NCI-H1417 (cell line): ENCODE measurements at regions not wholly inside any gene's neighbourhood (a gene's known extent, or its start where the extent isn't known, plus 50 kb on each side); places are given as distances from the start of the nearest gene placed in this dataset.

Experiments
- DNase-seq, 3 experiments: peaks; one replicate each; lab custom pipeline; 2025; lab: John Stamatoyannopoulos, UW

DNA sequence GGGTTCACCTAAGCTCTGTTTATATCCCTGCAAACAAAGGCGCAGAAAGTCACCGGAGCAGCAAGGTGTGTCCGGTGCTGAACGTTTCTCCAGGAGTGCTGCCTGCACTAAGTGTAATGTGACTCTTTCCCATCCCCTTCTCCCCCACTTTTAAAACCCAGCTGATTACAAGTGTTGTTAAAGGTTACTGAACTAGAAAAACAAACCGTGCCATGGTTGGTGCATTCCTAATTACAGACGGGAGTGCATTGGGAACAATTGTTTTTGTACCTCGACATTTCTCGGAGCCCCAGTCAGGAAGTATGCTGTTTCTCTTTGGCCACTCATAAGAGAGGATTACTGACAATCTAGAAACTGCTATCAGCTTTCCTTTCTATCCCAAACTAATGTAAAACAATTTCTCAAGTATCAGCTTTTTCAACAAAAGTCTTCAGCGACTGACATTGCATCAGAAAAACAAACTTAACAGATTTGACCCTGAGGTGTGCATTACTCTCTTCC, 441.0 kb upstream of the SALL1 start:
- peak in 1 of 3 experiments; percentile 81 for DNase-seq

DNA sequence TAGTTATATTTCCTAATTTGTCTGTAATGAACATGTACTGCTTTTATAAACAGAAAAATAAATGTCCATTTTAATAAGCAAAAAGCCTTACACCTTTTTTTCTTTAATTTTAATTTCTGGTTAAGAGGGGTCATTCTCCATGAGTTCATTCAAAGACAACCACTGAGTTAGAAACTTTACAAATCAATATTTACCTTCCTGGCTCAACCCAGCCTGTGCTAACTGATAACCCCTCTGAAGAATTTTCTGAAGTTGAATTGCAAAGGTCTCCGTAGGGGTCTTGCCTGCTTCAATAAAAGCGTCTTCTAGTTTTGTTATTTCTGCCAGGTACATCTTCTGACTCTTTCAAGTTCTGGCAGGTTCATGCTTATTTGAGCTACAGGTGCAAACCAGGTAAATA, 440.4 kb upstream of the SALL1 start:
- DNase-seq: no peak

DNA sequence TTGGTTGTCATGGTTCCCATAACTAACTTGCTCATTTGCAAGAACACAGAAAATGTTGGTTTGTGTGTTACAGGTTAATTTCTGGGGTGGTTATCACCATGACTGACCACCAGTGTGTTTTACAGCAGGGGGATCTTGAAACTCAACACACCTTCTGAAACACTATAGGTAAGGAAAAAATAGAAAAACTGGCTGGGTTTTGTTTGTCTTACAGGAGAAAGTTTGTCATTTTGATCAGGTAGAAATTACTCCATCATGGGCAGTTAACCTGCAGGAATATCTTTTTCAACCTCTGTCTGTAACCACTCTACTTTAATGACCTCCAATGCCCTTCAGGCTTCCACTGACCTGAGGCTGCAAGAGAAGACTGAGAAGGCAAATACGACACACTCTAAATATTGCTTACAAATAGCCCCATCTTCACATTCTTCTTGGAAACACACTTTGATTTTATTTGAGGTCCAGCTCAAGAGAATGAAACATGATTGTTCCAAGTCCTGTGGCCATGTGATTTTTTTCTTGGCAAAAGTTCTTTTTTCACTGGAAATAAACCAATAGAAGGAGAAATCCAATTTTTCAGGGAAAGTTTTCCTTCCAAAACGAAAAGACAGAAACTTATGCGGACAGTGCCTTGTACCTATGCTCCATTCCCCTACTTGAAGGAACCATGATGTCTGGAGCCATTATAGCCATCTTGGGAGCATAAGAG, 428.7 kb upstream of the SALL1 start:
- no peak for DNase-seq

DNA sequence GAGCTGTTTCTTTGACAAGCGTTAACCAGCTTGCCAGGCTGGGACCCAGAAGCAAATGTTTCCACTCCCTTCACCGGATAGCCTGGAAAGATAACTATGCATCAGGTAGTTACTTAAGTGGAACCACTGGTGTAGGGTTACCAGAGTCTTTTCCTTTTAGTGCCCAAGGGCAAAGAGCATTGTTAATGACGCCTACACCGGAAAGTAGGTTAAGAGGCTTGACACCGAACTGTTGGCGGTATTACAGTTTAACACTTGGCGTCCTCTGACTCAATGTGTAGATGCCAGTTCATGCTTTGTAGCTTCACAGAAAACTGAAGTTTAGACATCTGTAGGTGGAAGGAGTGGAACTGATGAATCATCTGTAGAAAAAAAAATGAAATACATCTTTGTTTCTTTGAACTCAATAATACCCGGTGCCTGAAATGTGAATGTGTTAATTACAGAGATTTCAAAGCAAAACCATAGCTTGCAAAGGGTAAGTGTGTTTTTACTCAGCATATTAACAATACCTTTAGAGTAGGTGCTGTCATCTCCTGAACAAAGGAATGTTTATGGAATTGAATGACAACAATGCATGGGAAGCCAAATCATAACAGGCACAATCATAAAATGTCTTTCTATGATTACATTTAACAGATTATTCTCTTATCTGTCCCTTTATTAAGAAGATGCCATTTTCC, 426.7 kb upstream of the SALL1 start:
- peak in 2 of 3 experiments; percentile 6 to 62 for DNase-seq

DNA sequence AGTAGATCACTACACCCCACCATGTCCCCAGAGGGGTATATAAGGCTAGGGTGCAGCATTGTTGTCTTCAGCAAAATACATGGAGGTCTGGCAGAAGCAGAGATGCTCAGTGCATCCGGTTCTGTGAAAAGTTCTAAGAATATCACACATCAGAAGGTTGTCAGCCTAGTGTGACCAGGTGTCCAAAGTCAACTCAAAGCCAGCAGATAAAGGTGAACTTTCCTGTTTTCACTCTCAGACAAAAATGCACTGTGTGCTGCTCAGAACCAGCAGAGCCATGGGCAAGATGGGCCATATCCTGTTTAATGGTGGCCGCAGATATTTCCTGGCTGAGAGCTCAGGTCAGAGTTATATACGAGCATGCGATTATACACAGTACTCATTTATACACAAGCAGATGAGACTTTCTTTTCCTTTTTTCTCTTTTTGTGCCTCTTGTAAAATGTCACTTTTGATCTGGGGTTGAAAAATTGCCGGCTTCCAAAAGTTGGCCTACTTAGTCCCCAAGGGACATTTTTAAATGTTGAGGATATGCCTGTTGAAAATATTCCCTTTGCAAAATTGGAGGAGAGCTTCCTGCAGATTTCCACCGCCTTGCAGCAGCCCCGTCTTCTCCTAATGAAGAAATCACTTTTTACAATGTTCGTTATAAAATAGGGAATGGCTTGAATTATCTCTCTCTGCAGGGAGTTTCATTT, 425.6 kb upstream of the SALL1 start:
- no peak for DNase-seq

DNA sequence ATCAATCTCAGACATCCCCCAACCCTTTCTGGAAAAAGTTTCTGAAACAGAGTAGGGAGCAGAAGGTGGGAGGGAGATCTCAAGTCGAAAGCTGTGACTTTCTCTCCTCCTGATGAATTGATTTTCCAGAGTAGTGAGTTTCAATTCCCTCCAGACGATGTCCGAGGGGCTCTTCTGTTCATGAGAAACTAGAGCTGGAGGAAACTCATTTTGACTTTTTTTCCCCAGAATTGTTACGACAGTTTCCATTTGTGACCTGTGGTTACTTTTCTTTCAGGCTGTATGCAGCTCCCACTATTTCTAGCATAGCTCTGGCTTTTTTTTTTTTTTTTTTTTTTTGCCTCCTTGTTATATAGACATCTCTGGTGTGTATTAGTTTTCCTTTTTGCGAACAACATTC, 422.1 kb upstream of the SALL1 start:
- no peak for DNase-seq

DNA sequence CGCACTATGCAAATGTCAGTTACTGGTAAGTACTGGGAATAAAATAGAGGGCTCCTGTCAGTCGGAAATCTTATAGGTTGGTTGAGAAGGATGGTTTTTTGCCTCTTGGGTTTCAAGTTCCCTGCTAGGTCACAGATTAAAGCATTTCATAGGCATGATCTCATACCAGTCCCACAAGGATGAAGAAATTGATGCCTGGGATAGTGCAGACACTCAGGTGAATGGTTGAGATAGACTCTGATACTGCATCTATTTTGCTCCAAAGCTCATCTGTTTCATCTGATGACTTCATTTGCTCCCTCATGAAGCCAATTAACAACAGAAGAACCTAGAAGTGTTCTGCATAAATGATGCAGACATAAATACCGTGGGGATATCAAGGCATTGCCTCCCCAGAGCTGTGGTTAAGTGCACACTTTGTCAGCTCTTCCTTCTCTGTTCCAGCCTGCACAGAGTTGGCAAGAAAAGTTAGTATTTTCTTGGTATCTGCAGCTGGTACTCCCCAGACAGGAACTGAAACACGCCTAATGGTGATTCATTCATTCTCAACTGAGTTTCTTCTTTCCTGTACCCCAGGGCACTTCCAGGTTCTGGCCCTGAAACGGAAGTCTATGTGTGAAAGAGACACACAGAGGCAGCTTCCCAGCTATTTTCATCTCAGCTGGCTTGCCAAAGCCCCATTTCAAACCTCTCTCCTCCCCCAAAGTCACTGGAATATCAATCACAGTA, 418.3 kb upstream of the SALL1 start:
- no peak for DNase-seq

DNA sequence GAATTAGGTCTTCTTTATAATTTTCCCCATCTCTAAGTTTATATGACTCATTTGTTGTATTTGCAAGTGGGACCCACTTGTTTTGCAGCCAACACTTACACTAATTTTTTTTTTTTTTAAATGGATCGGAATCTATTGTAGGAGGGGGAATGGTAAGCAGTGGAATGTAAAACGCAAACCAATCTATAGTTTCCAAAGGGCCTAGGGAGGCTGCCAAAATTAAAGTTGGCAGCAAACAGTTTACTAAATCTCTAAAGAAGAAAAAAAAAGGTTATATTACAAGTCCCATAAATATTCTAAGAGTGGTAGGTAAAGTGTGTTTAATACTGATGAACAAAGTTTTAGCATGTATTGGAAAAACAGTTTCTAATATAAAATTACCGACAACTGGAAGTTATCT, 416.8 kb upstream of the SALL1 start:
- DNase-seq: no peak

DNA sequence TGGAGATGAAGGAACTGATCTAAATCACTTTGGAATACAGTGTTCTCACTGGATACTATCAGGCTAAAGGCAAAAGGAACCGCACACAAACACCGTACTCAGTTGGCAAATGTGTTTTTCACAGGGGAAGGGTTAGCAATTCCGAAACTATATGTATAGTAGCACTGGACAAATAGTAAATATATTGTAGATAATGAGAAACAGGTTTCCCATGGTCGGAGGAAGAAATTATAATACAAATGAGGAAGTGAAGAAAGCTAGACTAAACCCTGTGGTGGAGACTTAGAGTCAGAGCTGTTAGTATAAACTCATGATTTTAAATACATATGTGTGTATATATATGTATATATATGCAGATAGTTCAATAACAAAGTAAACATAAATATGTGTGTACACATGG, 414.1 kb upstream of the SALL1 start:
- DNase-seq: no peak

DNA sequence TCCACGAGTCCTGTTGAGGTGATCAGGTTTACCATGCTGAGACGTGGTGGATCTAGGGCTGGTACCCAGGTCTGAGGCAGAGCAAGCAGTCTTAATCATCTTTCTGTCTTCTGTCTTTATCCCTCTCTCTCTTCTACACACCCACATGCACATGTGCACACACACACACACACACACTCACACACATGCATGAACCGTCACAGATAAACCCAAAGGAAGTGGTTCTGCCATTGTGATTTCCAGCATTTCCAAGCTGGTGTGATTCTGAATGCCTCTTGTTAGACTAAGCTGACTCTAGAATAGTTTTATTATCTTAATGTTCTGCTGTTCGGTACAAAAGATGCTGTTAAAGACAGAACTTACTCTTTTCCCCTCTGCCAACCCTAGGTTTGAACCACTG, 411.8 kb upstream of the SALL1 start:
- no peak for DNase-seq

DNA sequence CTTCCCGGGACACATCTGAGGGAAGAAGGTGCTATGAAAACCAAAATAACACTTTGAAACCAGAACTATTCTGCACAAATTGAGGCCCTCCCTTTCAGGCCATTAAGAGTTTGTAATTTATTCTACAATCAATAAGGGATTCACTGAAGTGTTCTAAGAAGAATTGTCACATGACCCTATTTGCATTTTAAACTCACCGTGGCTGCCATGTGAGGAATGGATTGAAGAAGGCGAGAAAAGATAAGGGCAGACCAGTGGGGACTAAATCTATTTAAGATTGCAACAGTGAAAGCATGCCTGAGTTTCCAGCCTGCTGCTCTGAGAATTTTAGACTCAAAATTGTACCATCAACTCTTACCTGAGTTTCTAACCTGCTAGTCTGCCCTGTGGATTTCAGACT, 408.8 kb upstream of the SALL1 start:
- DNase-seq: no peak

DNA sequence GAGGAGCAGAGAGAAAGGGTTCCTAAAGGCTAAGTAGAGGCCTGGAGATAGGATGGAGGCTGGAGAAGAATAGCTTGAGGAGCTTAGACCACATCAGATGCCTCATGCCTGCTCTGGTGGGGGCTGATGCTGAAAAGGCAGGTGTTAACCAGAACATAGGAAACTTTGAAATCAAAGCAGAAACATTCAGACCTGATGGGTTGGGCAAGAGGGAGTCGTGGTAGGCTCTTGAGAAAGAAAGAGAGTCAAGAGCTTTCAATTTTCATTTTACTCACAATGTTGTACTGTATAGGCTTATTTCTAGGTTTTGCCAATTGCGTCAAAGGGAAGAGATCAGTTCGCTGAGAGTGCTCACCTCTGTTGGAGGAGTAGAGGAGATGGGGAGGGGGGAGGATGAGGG, 406.6 kb upstream of the SALL1 start:
- no peak for DNase-seq

DNA sequence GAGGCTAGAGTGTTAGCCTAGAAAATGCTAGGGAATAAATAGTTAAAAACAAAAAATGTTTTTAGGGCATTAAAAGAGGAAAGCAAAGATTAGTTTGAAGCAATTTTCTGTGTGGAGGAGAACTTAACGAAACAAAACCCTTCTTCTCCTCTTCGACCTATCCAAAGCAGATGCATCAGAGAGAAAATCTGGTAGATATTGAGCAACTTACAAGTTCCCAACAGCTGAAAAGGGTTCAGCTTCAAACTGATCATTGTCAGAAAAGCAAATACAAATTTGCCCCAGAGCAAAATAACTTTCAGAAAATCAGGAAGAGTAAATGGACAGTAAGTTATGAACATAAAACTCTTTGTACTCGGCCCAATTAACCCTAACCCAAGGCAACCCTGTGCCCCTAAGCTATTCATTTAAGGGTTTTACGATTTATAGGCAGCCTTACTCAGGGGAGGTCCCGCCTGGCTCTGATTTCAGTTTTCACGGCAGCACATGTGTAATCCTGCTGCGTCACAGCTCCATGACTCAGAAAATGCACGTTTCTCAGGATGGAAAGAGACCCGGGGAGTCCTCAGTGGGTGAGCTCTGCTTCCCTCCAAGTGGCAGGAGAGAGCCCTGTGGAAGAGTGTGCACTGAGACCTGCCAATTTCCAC, 405.7 kb upstream of the SALL1 start:
- DNase-seq: no peak

DNA sequence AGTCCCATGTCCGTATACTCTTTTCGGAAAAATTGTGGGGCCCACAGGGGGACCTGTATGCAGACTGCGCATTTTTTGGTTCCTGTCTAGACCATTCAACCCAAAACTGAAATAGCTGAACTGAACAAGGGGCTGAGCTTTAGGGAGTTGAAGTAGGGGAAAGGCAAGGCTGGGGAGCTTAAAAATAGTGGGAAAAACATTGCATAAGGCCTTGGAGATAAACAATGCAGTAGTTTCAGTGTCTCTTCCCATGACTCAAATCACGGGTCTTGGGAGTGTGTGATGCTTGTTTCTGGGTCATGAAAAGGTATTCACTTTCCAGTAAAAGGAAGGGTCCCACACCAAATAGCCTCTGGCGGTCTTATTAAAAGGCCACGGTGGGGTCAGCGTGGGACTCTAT, 402.8 kb upstream of the SALL1 start:
- DNase-seq: no peak

DNA sequence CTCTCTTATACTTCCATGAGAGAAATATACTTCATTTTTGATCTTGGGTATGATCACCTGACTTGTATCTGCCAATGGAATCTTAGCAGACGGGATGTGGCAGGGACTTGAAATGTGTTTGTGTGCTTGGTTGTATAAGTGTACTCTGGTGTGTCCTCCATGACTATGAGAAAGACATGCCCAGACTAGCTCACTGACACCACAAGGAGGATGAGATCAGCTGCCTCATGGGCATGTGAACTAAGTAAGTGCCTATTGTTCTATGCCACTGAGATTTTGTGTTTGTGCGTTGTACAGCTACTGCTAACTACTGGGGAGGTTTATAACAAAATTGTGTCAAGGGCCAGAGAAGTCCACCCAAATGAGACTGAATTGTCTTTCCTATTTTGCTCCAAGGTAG, 402.2 kb upstream of the SALL1 start:
- DNase-seq: peak in 1 of 3 experiments; percentile 7

DNA sequence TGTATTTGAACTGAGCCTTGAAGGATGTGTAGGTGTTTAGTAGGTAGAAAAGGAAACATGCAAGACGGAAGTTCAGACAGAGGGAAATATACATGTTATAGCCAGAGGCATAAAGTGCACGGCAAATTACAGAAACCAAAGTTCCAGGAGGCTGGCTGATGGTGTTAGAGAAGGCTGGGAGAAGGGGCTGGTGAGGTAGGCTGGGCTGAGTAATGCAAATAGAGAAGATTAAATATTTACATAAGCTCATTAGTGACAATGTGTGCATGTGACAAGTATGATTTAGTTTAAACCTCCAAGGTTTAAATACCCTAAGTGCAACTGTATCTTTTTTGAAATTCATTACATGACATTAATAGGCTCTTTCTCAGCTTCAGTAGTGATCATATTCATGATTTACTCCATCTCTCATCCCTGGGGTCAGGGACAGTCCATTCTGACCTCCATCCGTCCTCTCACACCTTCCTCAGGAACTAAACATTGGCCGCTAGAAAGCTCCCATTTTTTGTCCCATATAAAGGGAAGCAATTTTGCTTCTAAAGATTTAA, 399.8 kb upstream of the SALL1 start:
- no peak for DNase-seq

DNA sequence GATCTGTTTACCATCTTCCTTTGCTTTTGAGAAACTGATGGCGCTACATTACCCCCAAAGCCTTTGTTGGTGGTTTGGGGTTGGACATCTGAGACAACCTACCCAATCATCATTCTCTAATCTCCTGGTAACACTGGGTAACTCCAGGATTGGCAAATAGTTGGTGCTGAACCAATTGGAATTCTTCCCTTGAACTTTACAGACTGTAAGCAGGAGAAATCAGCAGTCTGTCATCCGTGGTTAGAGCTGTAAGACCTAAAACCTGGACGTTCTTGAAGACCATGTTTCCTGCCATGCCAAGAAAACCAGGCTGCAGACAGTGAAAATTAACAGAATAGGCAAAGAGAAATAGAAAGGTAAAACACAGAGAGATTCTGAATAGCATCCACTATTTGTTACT, 398.8 kb upstream of the SALL1 start:
- no peak for DNase-seq

DNA sequence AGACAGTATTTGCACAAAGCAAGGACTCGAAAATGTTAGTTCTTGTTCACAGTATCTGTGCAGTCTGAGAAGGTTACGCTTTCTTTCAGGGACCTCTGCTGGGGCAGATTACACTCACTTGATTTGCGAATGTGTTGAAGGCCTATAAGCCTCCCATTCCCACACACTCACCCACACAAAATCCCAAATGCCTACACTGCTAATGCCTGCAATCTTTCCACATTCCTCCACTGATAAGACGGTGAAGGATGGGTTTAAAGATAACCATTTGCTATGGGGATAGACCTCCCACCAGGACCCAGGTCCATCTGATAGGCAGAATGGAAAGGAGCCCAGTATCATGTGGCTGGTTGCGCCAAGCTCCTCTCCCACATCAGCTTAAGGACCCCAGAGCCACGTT, 394.9 kb upstream of the SALL1 start:
- DNase-seq: no peak

DNA sequence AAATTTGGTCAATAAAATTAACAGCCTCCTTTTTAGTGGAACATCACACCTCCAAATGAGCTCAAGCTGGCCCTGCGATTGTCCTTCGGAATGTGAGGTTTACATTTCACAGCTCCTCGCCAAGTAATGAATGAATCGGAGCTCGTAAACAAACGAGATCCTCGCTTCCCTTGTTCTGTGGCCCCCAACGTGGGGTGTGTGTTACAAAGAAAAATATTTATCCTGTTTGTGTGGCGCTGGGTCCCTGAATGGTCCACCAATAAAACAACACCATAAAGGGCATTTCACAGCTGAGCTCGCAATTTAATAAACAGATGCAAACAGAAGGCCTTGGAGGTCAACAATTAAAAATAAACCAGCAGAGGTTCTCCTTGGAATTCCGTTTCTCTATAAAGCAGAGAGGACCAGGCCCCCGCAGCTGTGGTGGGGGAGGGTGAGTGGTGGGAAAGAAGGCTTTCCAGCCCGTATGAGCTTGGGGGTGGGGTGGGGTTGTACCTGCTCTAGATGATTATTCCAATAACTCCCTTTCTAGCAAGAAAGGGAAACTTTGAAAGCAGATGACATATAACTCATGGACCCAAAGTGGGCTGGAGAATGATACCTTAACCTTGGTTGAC, 393.9 kb upstream of the SALL1 start:
- no peak for DNase-seq

DNA sequence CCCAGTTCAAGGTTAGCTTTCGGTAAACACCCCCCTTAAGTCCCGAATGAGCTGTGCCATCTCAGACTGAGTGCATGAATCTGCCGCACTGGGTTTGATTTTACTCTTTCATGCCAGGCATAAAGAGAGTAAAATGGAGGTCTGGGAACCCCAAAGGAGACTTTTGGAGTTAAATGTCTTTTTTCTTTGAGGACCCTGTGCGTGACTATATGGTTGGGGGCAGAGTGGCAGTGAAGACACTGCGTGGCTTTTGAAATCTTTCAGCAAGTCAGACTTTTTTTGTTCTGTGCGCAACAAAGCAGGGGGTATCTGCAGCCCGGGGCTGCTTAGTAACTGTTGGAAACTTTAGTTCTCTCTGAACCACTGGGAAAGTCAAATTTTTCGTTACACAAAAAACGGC, 392.9 kb upstream of the SALL1 start:
- DNase-seq: no peak
